Heart left ventricle (tissue), 13 donors: ENCODE measurements at regions not wholly inside any gene's neighbourhood (a gene's known extent, or its start where the extent isn't known, plus 50 kb on each side); places are given as distances from the start of the nearest gene placed in this dataset.

Experiments used
- CTCF ChIP-seq, 12 donors: fragments of 200-600 bp; sonication (generic) in 4 of 12; IDR thresholded peaks; one replicate each; pipeline versions ENCODE4 v1.5.0 to v1.8.0; 2018 to 2022; ENCODE audit warnings: antibody characterized with exemption in 12 of 12, mild to moderate bottlenecking in 5 of 12
- POLR2A ChIP-seq, 2 donors: fragments of 450-650 bp; IDR thresholded peaks; one replicate each; pipeline ENCODE4 v1.6.1; 2017; ENCODE audit warnings: antibody characterized with exemption in 2 of 2, mild to moderate bottlenecking in 2 of 2, moderate library complexity in 2 of 2
- donor health status: ischemic (EF 13 %, LVEDD 7.1; RV severe dilation, severe dysfunction).
- donor health status: DM: no; HTN: yes; CAD: no.
- donor health status: DM: no; HTN: no; CAD: no.
- donor health status: ischemic (EF 25% LVEDD 6.9; RV normal size, moderate dysfunction).
- donor health status: ischemic (EF 25% LVEDD 5.7; RV mildly dilated, moderate dysfunction).
- donor health status: ischemic (EF 35%, LVEDD 5.7; RV mildly dilated, moderate dysfunction).
- donor health status: nonischemic (EF 11% LVEDD 7.7; RV severe dilation, severe dysfunction).
- donor health status: DM: yes; HTN: yes; CAD: no.
- donor health status: PGD.
- donor health status: ischemic (EF 29% LVEDD 5.4; RV normal size, mild dysfunction).
- donor health status: nonischemic (EF 23%, LVEDD 6.1; RV moderate dilation, normal function).

DNA sequence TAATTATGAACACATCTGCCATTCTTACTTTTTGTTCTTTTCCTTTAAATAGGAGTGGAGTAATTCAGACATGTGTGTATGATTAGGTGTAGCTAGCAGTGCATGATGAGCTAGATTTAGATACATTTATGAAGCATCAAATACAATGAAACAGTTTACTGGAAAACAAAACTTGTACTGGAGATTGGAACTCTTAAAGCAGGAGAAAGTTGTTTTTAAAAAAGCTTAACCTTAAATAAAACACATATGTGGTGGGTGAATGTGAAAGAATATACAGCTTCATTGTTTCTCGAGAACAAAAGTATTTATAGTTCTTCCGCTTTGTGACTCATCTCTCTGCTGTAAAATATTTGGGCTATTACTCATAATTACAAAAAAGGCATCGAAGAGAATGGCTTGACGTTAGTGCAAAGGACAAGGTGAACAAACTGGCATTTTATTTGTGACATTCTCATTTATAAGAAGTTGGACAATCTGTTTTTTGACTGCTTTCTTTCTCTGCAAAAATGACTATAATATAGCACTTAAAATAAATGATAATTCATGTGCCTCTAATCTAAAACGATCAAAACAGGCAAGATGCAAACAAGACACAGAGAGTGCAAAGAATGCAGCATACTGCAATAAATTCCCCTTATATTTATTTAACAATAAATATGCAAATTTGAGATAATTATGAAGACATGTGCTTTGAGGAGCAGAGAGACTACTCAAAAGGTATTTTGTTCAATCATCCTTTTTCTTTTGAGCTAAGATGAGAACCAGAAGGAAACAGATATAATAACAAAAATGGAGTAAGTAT lies 478.8 kb downstream of the CETN3 start:
- TF ChIP-seq CTCF (IDR thresholded peaks at IDR 0.05) (no peak), POLR2A (IDR thresholded peaks at IDR 0.05) (no peak)
